ENCODE measurements at regions not wholly inside any gene's neighbourhood (a gene's known extent, or its start where the extent isn't known, plus 50 kb on each side); places are given as distances from the start of the nearest gene placed in this dataset.

GRCh38 chr17:77349976-77350830 is 209.4 kb downstream of the SEC14L1 start:
- Mint-ChIP-seq H3K27ac (no peak overlapping the region), H3K4me3 (no peak overlapping the region), H3K9me3 (no peaks in the 10 kb centered on the region), H3K36me3 (ENCODE audit: low read depth) (no peaks in the 10 kb centered on the region), H3K27me3 (no peaks in the 10 kb centered on the region), H3K4me1 (ENCODE audit: low read depth) (peaks cover 30% of the 10 kb centered on the region)
- DNase-seq: peak; percentile 24

GRCh38 chr17:77352441-77352840 is 211.7 kb downstream of the SEC14L1 start:
- peaks cover 30% of the 10 kb centered on the region for H3K4me1 Mint-ChIP-seq (ENCODE audit: low read depth)
- no peak overlapping the region for H3K27ac Mint-ChIP-seq
- no peak overlapping the region for H3K4me3 Mint-ChIP-seq
- H3K27me3 Mint-ChIP-seq: no peaks in the 10 kb centered on the region
- DNase-seq: peak; percentile 20
- no peaks in the 10 kb centered on the region for H3K36me3 Mint-ChIP-seq (ENCODE audit: low read depth)
- no peaks in the 10 kb centered on the region for H3K9me3 Mint-ChIP-seq

DNA sequence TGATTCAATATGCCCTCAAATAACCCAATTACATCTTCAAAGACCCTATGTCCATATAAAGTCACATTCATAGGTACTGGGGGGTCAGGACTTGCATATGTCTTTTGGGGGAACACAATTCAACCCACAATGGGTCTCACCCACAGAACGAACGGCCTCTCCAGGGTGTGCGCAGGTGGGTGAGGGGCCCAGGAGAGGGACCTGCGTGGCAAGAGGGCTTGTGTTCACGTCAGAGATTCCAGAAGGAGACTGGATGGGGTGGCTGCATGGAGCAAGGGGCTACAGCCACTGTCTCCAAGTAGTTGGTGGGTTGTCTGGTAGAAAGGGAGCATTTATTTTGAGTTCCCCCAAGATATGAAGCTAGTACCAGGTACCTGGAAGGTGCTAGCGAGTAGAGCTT is 212.2 kb downstream of the SEC14L1 start:
- no peak overlapping the region for H3K27ac Mint-ChIP-seq
- H3K36me3 Mint-ChIP-seq (ENCODE audit: low read depth): no peaks in the 10 kb centered on the region
- H3K4me1 Mint-ChIP-seq (ENCODE audit: low read depth): peaks cover 27% of the 10 kb centered on the region
- peak; percentile 20 for DNase-seq
- H3K9me3 Mint-ChIP-seq: no peaks in the 10 kb centered on the region
- no peaks in the 10 kb centered on the region for H3K27me3 Mint-ChIP-seq
- H3K4me3 Mint-ChIP-seq: no peak overlapping the region

DNA sequence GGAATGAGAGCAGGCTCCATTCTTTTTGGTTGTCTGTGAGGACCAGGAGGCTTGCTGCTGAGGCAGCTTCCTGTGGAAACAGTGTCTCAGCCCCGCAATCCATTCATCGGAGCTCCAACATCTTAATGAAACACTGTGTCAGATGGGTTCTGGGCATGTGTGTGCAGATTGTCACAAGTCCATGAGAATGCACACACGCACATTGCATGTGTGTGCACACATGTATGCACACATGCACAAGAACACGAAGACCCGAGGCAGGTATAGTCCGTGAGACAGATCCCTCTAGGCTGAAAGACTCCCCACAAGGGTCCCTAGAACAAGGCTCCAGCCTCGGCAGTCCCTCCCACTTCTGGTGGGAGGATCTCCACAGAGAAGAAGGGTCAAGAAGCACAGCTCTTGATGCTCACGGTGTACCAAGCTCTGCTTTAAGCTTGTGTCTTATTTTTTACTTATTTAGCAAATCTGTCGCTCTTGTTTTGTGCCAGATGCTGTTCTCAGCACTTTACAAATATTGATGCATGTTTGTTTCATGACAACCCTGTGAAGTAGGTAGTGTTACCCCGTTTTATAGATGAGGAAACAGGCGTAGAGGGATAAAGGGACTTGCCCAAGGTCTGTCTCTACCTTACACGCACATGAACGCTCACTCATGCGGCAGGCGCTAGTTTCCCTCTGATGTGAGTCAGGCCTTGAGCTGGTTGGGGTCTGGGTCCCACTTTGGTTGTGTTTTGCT is 213.1 kb downstream of the SEC14L1 start:
- H3K27me3 Mint-ChIP-seq: no peaks in the 10 kb centered on the region
- H3K27ac Mint-ChIP-seq: no peak overlapping the region
- H3K4me3 Mint-ChIP-seq: no peak overlapping the region
- no peaks in the 10 kb centered on the region for H3K36me3 Mint-ChIP-seq (ENCODE audit: low read depth)
- H3K4me1 Mint-ChIP-seq (ENCODE audit: low read depth): peaks cover 25% of the 10 kb centered on the region
- no peaks in the 10 kb centered on the region for H3K9me3 Mint-ChIP-seq
- peak; percentile 24 for DNase-seq

DNA sequence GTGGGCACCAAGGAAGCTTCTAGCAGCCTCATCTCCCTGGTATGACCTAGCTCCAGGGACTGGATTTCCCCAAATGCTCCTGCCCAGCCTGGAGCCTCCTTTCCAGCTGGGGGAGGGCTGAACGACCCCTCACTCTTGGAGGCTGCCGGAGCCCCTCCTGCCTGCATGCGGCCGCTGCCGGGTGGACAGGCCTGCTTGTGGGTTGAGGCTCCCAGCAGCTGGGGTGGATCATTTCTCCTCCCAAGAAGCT is 213.6 kb downstream of the SEC14L1 start:
- DNase-seq: peak; percentile 22
- H3K36me3 Mint-ChIP-seq (ENCODE audit: low read depth): no peaks in the 10 kb centered on the region
- H3K4me3 Mint-ChIP-seq: no peak overlapping the region
- no peaks in the 10 kb centered on the region for H3K9me3 Mint-ChIP-seq
- H3K27ac Mint-ChIP-seq: no peak overlapping the region
- H3K27me3 Mint-ChIP-seq: no peaks in the 10 kb centered on the region
- H3K4me1 Mint-ChIP-seq (ENCODE audit: low read depth): peaks cover 25% of the 10 kb centered on the region

DNA sequence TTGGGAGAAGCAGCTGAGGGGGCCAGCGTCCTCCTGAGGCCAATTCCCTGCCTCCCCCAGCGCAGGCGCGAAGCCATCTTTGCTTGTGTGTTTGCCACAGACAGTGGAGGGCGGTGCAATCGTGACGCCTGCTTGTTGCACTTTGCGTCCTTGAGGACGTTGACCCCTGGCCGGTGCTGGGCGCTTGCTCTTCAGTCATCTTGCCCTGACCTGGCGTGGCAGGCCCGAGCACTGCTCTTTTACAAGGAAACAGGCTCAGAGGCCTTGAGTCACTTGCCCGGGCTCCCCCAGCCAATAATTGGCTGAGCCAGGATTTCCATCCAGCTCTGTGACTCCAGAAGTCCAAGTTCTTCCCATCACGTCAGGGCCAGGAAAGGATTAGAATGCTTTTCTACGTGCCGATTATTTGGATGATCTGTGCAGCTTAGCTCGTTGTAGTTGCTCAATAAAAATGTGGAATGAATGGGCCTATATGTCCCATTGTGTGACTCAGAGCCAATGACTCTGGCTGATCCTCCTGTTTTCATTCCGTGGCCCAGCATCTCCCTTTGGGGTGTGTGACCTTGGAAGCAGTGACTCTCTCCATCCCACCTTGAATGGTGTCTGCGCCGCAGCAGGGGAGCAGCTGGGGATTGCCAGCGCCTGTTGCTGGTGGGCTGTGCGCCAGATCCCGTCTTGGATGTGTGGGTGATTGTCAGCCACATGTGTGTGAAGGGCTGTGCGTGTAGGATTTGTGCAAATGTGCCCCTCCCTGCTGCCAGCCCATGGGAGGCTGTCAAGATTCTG is 214.1 kb downstream of the SEC14L1 start:
- Mint-ChIP-seq H3K36me3 (ENCODE audit: low read depth) (no peaks in the 10 kb centered on the region), H3K4me3 (no peak overlapping the region), H3K27me3 (no peaks in the 10 kb centered on the region), H3K27ac (no peak overlapping the region), H3K9me3 (no peaks in the 10 kb centered on the region), H3K4me1 (ENCODE audit: low read depth) (peaks cover 25% of the 10 kb centered on the region)
- DNase-seq: peak; percentile 23

- no peaks in the 10 kb centered on the region for H3K36me3 Mint-ChIP-seq (ENCODE audit: low read depth)
- H3K4me1 Mint-ChIP-seq (ENCODE audit: low read depth): peaks cover 20% of the 10 kb centered on the region
- no peaks in the 10 kb centered on the region for H3K9me3 Mint-ChIP-seq
- no peaks in the 10 kb centered on the region for H3K27me3 Mint-ChIP-seq
- peak; percentile 30 for DNase-seq
- peak overlapping the region; percentile 52 for H3K27ac Mint-ChIP-seq
- H3K4me3 Mint-ChIP-seq: no peak overlapping the region
Observed at GRCh38 chr17:77356109-77356689, 215.4 kb downstream of the SEC14L1 start.

DNA sequence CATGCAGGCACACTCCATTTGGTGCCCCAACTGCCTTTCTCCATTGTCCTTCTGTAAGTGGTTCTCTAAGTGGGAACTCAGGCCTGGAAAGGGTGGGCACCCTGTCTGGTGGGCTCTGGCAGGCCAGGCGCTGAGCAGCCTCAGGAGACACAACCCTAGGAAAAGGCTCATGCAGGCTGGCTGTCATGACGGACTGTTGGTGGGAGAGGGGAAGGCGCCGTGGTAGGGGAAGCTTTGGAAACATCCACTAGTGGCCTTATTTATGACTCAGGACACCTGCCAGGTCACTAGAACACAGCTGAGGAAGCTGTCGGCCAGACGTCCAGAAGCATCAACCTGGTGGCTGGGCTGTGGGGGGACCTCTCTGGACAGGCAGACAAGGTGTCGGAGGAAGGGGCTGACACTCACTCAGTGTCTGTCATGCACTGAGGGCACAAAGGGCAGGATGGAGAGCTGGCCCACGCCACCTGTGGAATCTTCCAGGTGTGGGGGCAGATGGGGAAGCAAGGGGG is 216.0 kb downstream of the SEC14L1 start:
- Mint-ChIP-seq H3K9me3 (no peaks in the 10 kb centered on the region), H3K27ac (peak overlapping the region; percentile 76), H3K27me3 (no peaks in the 10 kb centered on the region), H3K36me3 (ENCODE audit: low read depth) (no peaks in the 10 kb centered on the region), H3K4me3 (no peak overlapping the region), H3K4me1 (ENCODE audit: low read depth) (peaks cover 16% of the 10 kb centered on the region)
- peak; percentile 32 for DNase-seq

- DNase-seq: peak; percentile 9
- H3K9me3 Mint-ChIP-seq: no peaks in the 10 kb centered on the region
- H3K27ac Mint-ChIP-seq: no peak overlapping the region
- no peak overlapping the region for H3K4me3 Mint-ChIP-seq
- H3K36me3 Mint-ChIP-seq (ENCODE audit: low read depth): no peaks in the 10 kb centered on the region
- no peaks in the 10 kb centered on the region for H3K27me3 Mint-ChIP-seq
- peaks cover 18% of the 10 kb centered on the region for H3K4me1 Mint-ChIP-seq (ENCODE audit: low read depth)
Observed at GRCh38 chr17:77358801-77359200, 218.0 kb downstream of the SEC14L1 start.

- no peak overlapping the region for H3K27ac Mint-ChIP-seq
- no peak overlapping the region for H3K4me3 Mint-ChIP-seq
- no peaks in the 10 kb centered on the region for H3K9me3 Mint-ChIP-seq
- no peaks in the 10 kb centered on the region for H3K36me3 Mint-ChIP-seq (ENCODE audit: low read depth)
- H3K27me3 Mint-ChIP-seq: no peaks in the 10 kb centered on the region
- peak; percentile 17 for DNase-seq
- peaks cover 22% of the 10 kb centered on the region for H3K4me1 Mint-ChIP-seq (ENCODE audit: low read depth)
Observed at GRCh38 chr17:77359236-77359635, 218.5 kb downstream of the SEC14L1 start.

- Mint-ChIP-seq H3K27me3 (no peaks in the 10 kb centered on the region), H3K27ac (no peak overlapping the region), H3K4me1 (ENCODE audit: low read depth) (peaks cover 46% of the 10 kb centered on the region), H3K4me3 (no peak overlapping the region), H3K9me3 (no peaks in the 10 kb centered on the region), H3K36me3 (ENCODE audit: low read depth) (no peaks in the 10 kb centered on the region)
- no peak for DNase-seq
Observed at GRCh38 chr17:77361986-77362620, 221.3 kb downstream of the SEC14L1 start.

- no peak for DNase-seq
- H3K27me3 Mint-ChIP-seq: no peaks in the 10 kb centered on the region
- no peaks in the 10 kb centered on the region for H3K9me3 Mint-ChIP-seq
- H3K36me3 Mint-ChIP-seq (ENCODE audit: low read depth): no peaks in the 10 kb centered on the region
- peak overlapping the region; percentile 27 for H3K27ac Mint-ChIP-seq
- H3K4me3 Mint-ChIP-seq: peak overlapping the region; percentile 43
- H3K4me1 Mint-ChIP-seq (ENCODE audit: low read depth): peaks cover 50% of the 10 kb centered on the region
Observed at GRCh38 chr17:77363821-77364361, 223.1 kb downstream of the SEC14L1 start.

GRCh38 chr17:77364381-77364911 is 223.7 kb downstream of the SEC14L1 start:
- peaks cover 54% of the 10 kb centered on the region for H3K4me1 Mint-ChIP-seq (ENCODE audit: low read depth)
- no peak for DNase-seq
- no peaks in the 10 kb centered on the region for H3K27me3 Mint-ChIP-seq
- peak overlapping the region; percentile 43 for H3K4me3 Mint-ChIP-seq
- H3K36me3 Mint-ChIP-seq (ENCODE audit: low read depth): no peaks in the 10 kb centered on the region
- H3K9me3 Mint-ChIP-seq: no peaks in the 10 kb centered on the region
- peak overlapping the region; percentile 27 for H3K27ac Mint-ChIP-seq

Measured in activated T-cell treated with anti-CD3 and anti-CD28 coated beads, Interleukin-2, amount 50 U/mL, for 24 hours (primary cell).